H9 (cell line): ENCODE measurements at regions not wholly inside any gene's neighbourhood (a gene's known extent, or its start where the extent isn't known, plus 50 kb on each side); places are given as distances from the start of the nearest gene placed in this dataset.

Experiments used
- DNase-seq: peaks from one replicate; pipeline ENCODE4 v3.0.0-alpha.2; 2017
- H2AFZ ChIP-seq: one replicate; pipeline ENCODE4 v1.6.1; 2013; ENCODE audit warnings: mild to moderate bottlenecking, low read length, control low read depth, moderate library complexity
- H2AK5ac ChIP-seq: 2 replicates; pipeline ENCODE4 v1.6.1; 2013; ENCODE audit warnings: low read length, control low read depth, mixed read lengths; ENCODE audit not compliant: insufficient read length
- H2BK120ac ChIP-seq: one replicate; pipeline ENCODE4 v1.6.1; 2013; ENCODE audit warnings: low read depth, mild to moderate bottlenecking, low read length, control low read depth, inconsistent platforms; ENCODE audit not compliant: poor library complexity, severe bottlenecking
- H2BK12ac ChIP-seq: 2 replicates; pipeline ENCODE4 v1.6.1; 2013; ENCODE audit warnings: low read length, control low read depth, mixed read lengths, low read depth; ENCODE audit not compliant: insufficient read length
- H2BK15ac ChIP-seq: 2 replicates; pipeline ENCODE4 v1.6.1; 2013; ENCODE audit warnings: low read depth, low read length, control low read depth
- H2BK20ac ChIP-seq: one replicate; pipeline ENCODE4 v1.6.1; 2013; ENCODE audit warnings: low read depth, mild to moderate bottlenecking, low read length, control low read depth, inconsistent platforms; ENCODE audit not compliant: poor library complexity, severe bottlenecking
- H2BK5ac ChIP-seq: 2 replicates; pipeline ENCODE4 v1.6.1; 2013; ENCODE audit warnings: low read length, control low read depth, mixed read lengths; ENCODE audit not compliant: insufficient read length
- H3K14ac ChIP-seq: 2 replicates; pipeline ENCODE4 v1.6.1; 2013; ENCODE audit warnings: low read length, control low read depth; ENCODE audit not compliant: insufficient read depth
- H3K18ac ChIP-seq: 2 replicates; pipeline ENCODE4 v1.6.1; 2013; ENCODE audit warnings: low read depth, mild to moderate bottlenecking, mixed read lengths, low read length, control low read depth; ENCODE audit not compliant: insufficient read length
- H3K23ac ChIP-seq: 2 replicates; pipeline ENCODE4 v1.6.1; 2013; ENCODE audit warnings: low read length, control low read depth, mixed read lengths, low read depth; ENCODE audit not compliant: insufficient read length
- H3K23me2 ChIP-seq: 2 replicates; pipeline ENCODE4 v1.6.1; 2013; ENCODE audit warnings: low read depth, mild to moderate bottlenecking, mixed read lengths, low read length, control low read depth; ENCODE audit not compliant: insufficient read length, poor library complexity, severe bottlenecking
- H3K27ac ChIP-seq: 2 replicates; pipeline ENCODE4 v1.5.1; 2013; ENCODE audit warnings: low read length, control low read depth, mixed read lengths, low read depth; ENCODE audit not compliant: insufficient read length
- H3K27me3 ChIP-seq: 2 replicates; pipeline ENCODE4 v1.6.1; 2013; ENCODE audit warnings: low read length, control low read depth, inconsistent platforms; ENCODE audit not compliant: insufficient read depth
- H3K4ac ChIP-seq: 2 replicates; pipeline ENCODE4 v1.6.1; 2013; ENCODE audit warnings: low read depth, mild to moderate bottlenecking, control low read depth, inconsistent platforms, low read length, moderate library complexity
- H3K4me1 ChIP-seq: 2 replicates; pipeline ENCODE4 v1.6.1; 2013; ENCODE audit warnings: low read length, control low read depth, inconsistent platforms; ENCODE audit not compliant: insufficient read depth
- H3K4me2 ChIP-seq: 2 replicates; pipeline ENCODE4 v1.6.1; 2013; ENCODE audit warnings: low read length, control low read depth, mixed read lengths; ENCODE audit not compliant: insufficient read length, insufficient read depth
- H3K56ac ChIP-seq: 2 replicates; pipeline ENCODE4 v1.6.1; 2013; ENCODE audit warnings: low read depth, mild to moderate bottlenecking, mixed read lengths, low read length, control low read depth; ENCODE audit not compliant: insufficient read length
- H3K79me1 ChIP-seq: 2 replicates; pipeline ENCODE4 v1.6.1; 2013; ENCODE audit warnings: low read depth, mild to moderate bottlenecking, moderate library complexity, low read length, control low read depth, inconsistent platforms; ENCODE audit not compliant: insufficient read depth, poor library complexity, severe bottlenecking
- H3K79me2 ChIP-seq: 2 replicates; pipeline ENCODE4 v1.6.1; 2013; ENCODE audit warnings: low read length, control low read depth, inconsistent platforms; ENCODE audit not compliant: insufficient read depth
- H3K9ac ChIP-seq: 2 replicates; pipeline ENCODE4 v1.6.1; 2013; ENCODE audit warnings: low read length, control low read depth, mixed read lengths; ENCODE audit not compliant: insufficient read length; ENCODE audit errors: extremely low read depth
- H3K9me3 ChIP-seq: one replicate; pipeline ENCODE4 v1.6.1; 2013; ENCODE audit warnings: low read depth, low read length, inconsistent platforms; ENCODE audit not compliant: control insufficient read depth
- H3T11ph ChIP-seq: one replicate; pipeline ENCODE4 v1.6.1; 2013; ENCODE audit warnings: mild to moderate bottlenecking, low read length, control low read depth, inconsistent platforms
- H4K20me1 ChIP-seq: one replicate; pipeline ENCODE4 v1.6.1; 2013; ENCODE audit not compliant: control insufficient read depth, insufficient read length, insufficient read depth
- H4K5ac ChIP-seq: 2 replicates; pipeline ENCODE4 v1.6.1; 2013; ENCODE audit warnings: low read depth, mild to moderate bottlenecking, mixed read lengths, low read length, control low read depth; ENCODE audit not compliant: insufficient read length
- H4K8ac ChIP-seq: replicated peaks from 2 replicates; pipeline ENCODE4 v1.6.1; 2013; ENCODE audit warnings: low read length, control low read depth, mixed read lengths, low read depth; ENCODE audit not compliant: insufficient read length
- H4K91ac ChIP-seq: 2 replicates; pipeline ENCODE4 v1.6.1; 2013; ENCODE audit warnings: low read depth, mild to moderate bottlenecking, moderate library complexity, mixed read lengths, low read length, control low read depth; ENCODE audit not compliant: insufficient read length
- H3K27ac Mint-ChIP-seq, 3 experiments: 2 replicates in 2 of 3; 3 replicates in 1 of 3; pipeline ENCODE4 v1.8.0; 2020 to 2021; ENCODE audit warnings: mixed read lengths in 3 of 3, mild to moderate bottlenecking in 1 of 3, moderate library complexity in 1 of 3
- H3K27me3 Mint-ChIP-seq: 2 replicates; pipeline ENCODE4 v1.8.0; 2021; ENCODE audit warnings: low read depth, mild to moderate bottlenecking, moderate library complexity, mixed read lengths
- H3K36me3 Mint-ChIP-seq, 3 experiments: 2 replicates in 2 of 3; 3 replicates in 1 of 3; pipeline ENCODE4 v1.8.0; 2020 to 2021; ENCODE audit warnings: low read depth in 3 of 3, mixed read lengths in 3 of 3; ENCODE audit not compliant: insufficient read depth in 1 of 3
- H3K4me1 Mint-ChIP-seq, 2 experiments: 2 replicates each; pipeline ENCODE4 v1.8.0; 2020; ENCODE audit warnings: mixed read lengths in 2 of 2
- H3K4me3 Mint-ChIP-seq, 2 experiments: 2 replicates in 1 of 2; 3 replicates in 1 of 2; pipeline ENCODE4 v1.8.0; 2020 to 2021; ENCODE audit warnings: mild to moderate bottlenecking in 2 of 2, mixed read lengths in 2 of 2, moderate library complexity in 1 of 2
- H3K9me3 Mint-ChIP-seq, 2 experiments: 2 replicates in 1 of 2; 3 replicates in 1 of 2; pipeline ENCODE4 v1.8.0; 2020; ENCODE audit warnings: mild to moderate bottlenecking in 2 of 2, mixed read lengths in 2 of 2, moderate library complexity in 1 of 2
- WGBS: extraction: QIAGEN DNeasy Blood & Tissue Kit; methylation state at CpG from one replicate; pipeline ENCODE4 v1.1.7; 2013; ENCODE audit warnings: missing lambda C conversion rate, low lambda C conversion rate, mixed read lengths; ENCODE audit not compliant: insufficient read length; ENCODE audit errors: extremely low coverage; 5-methylcytosine and 5-hydroxymethylcytosine counted together
- TF ChIP-seq, protein P1 (sequence below): fragments of 200-600 bp; sonication (generic); conservative IDR thresholded peaks from 3 replicates; pipeline ENCODE4 v1.8.0; 2021; ENCODE audit warnings: antibody characterized with exemption, mild to moderate bottlenecking

DNA sequence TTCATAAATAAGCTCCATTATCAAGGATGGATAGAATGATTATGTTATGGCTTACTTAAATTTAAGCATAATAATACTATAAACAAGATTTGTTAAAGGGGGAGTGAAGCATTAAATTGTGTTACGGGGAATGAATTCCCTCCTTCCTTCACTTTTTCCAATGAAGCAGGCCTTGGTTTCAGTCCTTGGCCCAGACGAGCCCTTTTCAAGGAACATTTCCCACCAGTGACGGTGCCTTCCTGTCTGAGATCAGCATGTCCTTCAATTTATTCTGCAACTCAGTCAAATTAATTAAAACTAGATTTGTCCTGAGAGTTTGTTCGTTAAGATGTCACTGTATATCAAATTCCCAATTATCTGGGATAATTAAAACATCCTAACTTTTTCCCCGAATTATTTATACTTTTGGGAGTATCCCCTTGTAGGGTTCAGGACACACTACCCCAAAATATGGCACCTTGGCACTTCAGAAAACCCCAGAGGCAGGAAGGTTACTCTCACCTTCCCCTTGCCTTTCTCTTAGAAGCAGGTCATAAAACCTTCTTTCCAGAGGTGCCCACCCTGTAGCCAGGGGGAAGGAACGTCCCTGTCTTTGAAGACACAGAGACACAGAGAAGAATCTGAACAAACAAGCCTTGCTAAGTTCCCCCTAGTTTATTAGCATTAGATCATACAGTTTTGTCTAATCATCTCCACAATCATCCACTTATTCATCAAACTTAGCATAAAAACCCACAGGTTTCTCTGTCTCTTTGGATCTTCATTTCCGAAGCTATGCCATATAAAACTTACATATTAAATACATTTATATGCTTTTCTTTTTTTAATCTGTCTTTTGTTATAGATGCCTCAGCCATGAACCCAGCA is 86.2 kb upstream of the ARHGAP29 start:
- H2BK15ac ChIP-seq: no peak overlapping the region
- H3K4ac ChIP-seq: no peak overlapping the region
- no peaks in the 10 kb centered on the region for H3K9me3 ChIP-seq
- H3K56ac ChIP-seq: no peak overlapping the region
- H3K23me2 ChIP-seq: no peaks in the 10 kb centered on the region
- H4K91ac ChIP-seq: no peak overlapping the region
- H2BK120ac ChIP-seq: no peak overlapping the region
- H3K18ac ChIP-seq: no peak overlapping the region
- peaks cover 15% of the 10 kb centered on the region; the same call in 1 of the 2 replicates for H3K4me1 ChIP-seq
- no peak overlapping the region for H3K14ac ChIP-seq
- no peaks in the 10 kb centered on the region for H3K79me2 ChIP-seq
- H4K8ac ChIP-seq: no peak overlapping the region
- Mint-ChIP-seq H3K27ac (no peak overlapping the region), H3K27me3 (peaks cover 2% of the 10 kb centered on the region; the same call in 1 of the 2 replicates), H3K36me3 (no peaks in the 10 kb centered on the region), H3K9me3 (no peaks in the 10 kb centered on the region), H3K4me1 (peaks cover 45 to 46% of the 10 kb centered on the region in 2 experiments), H3K4me3 (no peak overlapping the region)
- H3K4me2 ChIP-seq: no peak overlapping the region
- no peak overlapping the region for H3T11ph ChIP-seq
- H2BK12ac ChIP-seq: no peak overlapping the region
- no peak overlapping the region for H2AFZ ChIP-seq
- no peak overlapping the region for H3K23ac ChIP-seq
- no peak for DNase-seq
- no peaks in the 10 kb centered on the region for H3K27me3 ChIP-seq
- no peaks in the 10 kb centered on the region for H3K79me1 ChIP-seq
- no peaks in the 10 kb centered on the region for H4K20me1 ChIP-seq
- H2BK5ac ChIP-seq: no peak overlapping the region
- no peak overlapping the region for H4K5ac ChIP-seq
- no peak overlapping the region for H2BK20ac ChIP-seq
- H2AK5ac ChIP-seq: no peak overlapping the region
- TF ChIP-seq, protein P1, sequence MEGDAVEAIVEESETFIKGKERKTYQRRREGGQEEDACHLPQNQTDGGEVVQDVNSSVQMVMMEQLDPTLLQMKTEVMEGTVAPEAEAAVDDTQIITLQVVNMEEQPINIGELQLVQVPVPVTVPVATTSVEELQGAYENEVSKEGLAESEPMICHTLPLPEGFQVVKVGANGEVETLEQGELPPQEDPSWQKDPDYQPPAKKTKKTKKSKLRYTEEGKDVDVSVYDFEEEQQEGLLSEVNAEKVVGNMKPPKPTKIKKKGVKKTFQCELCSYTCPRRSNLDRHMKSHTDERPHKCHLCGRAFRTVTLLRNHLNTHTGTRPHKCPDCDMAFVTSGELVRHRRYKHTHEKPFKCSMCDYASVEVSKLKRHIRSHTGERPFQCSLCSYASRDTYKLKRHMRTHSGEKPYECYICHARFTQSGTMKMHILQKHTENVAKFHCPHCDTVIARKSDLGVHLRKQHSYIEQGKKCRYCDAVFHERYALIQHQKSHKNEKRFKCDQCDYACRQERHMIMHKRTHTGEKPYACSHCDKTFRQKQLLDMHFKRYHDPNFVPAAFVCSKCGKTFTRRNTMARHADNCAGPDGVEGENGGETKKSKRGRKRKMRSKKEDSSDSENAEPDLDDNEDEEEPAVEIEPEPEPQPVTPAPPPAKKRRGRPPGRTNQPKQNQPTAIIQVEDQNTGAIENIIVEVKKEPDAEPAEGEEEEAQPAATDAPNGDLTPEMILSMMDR: no peak
- H3K27ac ChIP-seq: no peak overlapping the region
- no CpG with 5 or more reads among the region's 7 CpGs for WGBS
- no peak overlapping the region for H3K9ac ChIP-seq
